Common myeloid progenitor, CD34-positive (primary cell): ENCODE measurements at regions not wholly inside any gene's neighbourhood (a gene's known extent, or its start where the extent isn't known, plus 50 kb on each side); places are given as distances from the start of the nearest gene placed in this dataset.

Experiments used
- CTCF ChIA-PET: fragments of 350-600 bp; sonication (Branson Sonifier 250); formaldehyde crosslinking; loops from one replicate; lab custom pipeline; 2021; ENCODE audit warnings: antibody characterized with exemption; lab: Charles Lee
- POLR2A ChIA-PET: fragments of 350-600 bp; sonication (Branson Sonifier 250); formaldehyde crosslinking; loops from one replicate; lab custom pipeline; 2021; ENCODE audit warnings: antibody characterized with exemption; lab: Charles Lee
- DNase-seq, 3 donors: peaks; one replicate each; pipeline versions ENCODE4 v3.0.0 to v3.0.0-alpha.2; 2013
- H3K27ac ChIP-seq, 2 experiments: 1 replicate in 1 of 2; 2 replicates in 1 of 2; pipeline ENCODE4 v1.7.0; 2013; ENCODE audit warnings: inconsistent platforms in 2 of 2, low read length in 2 of 2, mild to moderate bottlenecking in 2 of 2, low read depth in 1 of 2, moderate library complexity in 1 of 2; ENCODE audit not compliant: severe bottlenecking in 2 of 2, insufficient read depth in 1 of 2, poor library complexity in 1 of 2
- H3K27me3 ChIP-seq, 5 experiments: replicated peaks in 2 of 5; 1 replicate in 3 of 5; 2 replicates in 2 of 5; pipeline versions ENCODE4 v1.6.1 to v1.7.0; 2013; ENCODE audit warnings: low read length in 4 of 5, mild to moderate bottlenecking in 2 of 5, moderate library complexity in 2 of 5, inconsistent platforms in 1 of 5; ENCODE audit not compliant: insufficient read depth in 5 of 5, control insufficient read depth in 4 of 5
- H3K36me3 ChIP-seq, 4 experiments: 1 replicate in 2 of 4; 2 replicates in 2 of 4; pipeline versions ENCODE4 v1.6.1 to v1.7.0; 2013; ENCODE audit warnings: low read length in 3 of 4, control low read depth in 1 of 4, mild to moderate bottlenecking in 1 of 4; ENCODE audit not compliant: control insufficient read depth in 4 of 4, insufficient read depth in 4 of 4
- H3K4me1 ChIP-seq, 4 experiments: 1 replicate in 3 of 4; 2 replicates in 1 of 4; pipeline versions ENCODE4 v1.6.1 to v1.7.1; 2013; ENCODE audit warnings: low read length in 3 of 4, mild to moderate bottlenecking in 3 of 4, control low read depth in 1 of 4, inconsistent platforms in 1 of 4, moderate library complexity in 1 of 4; ENCODE audit not compliant: control insufficient read depth in 4 of 4, insufficient read depth in 4 of 4; ENCODE audit errors: control extremely low read depth in 1 of 4
- H3K4me3 ChIP-seq, 7 experiments: 1 replicate in 4 of 7; 2 replicates in 3 of 7; pipeline versions ENCODE4 v1.5.1 to v1.7.0; 2013; ENCODE audit warnings: mild to moderate bottlenecking in 7 of 7, low read length in 6 of 7, moderate library complexity in 6 of 7, inconsistent platforms in 2 of 7, low read depth in 2 of 7, control low read depth in 1 of 7; ENCODE audit not compliant: insufficient read depth in 4 of 7, control insufficient read depth in 1 of 7; ENCODE audit errors: extremely low read depth in 1 of 7
- H3K9me3 ChIP-seq, 5 experiments: 1 replicate in 4 of 5; 2 replicates in 1 of 5; pipeline versions ENCODE4 v1.6.1 to v1.7.1; 2013; ENCODE audit warnings: low read length in 4 of 5, mild to moderate bottlenecking in 2 of 5, inconsistent platforms in 1 of 5, low read depth in 1 of 5, moderate library complexity in 1 of 5; ENCODE audit not compliant: control insufficient read depth in 4 of 5, insufficient read depth in 2 of 5; ENCODE audit errors: control extremely low read depth in 1 of 5
- WGBS: methylation state at CpG from one replicate; pipeline ENCODE4 v1.1.5; 2013; ENCODE audit not compliant: insufficient coverage; 5-methylcytosine and 5-hydroxymethylcytosine counted together

DNA sequence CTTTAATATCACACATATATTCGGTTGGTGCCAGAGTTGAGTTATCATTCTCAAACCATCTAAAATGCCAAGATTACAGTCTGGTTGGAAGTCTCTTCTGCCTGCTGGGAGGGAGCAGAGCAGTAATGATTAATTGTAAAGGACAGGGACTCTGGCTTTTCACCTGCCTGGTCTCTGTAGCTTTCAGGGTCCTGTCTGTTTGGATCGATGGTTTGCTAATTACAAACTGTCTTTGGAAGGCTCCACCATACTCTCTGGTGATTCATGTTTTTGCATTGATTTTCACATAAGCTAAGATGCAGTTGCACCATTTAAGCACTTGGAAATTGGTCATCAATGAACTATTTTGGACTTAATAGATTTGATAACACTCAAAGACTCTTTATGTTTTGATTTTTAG lies 350.4 kb upstream of the SATB1 start:
- ChIA-PET POLR2A (no interaction called here), CTCF (interaction anchor here (0.6 kb wide), 1 partner anchor 12 kb away, joined by 3 read pairs; no protein-coding TSS in a partner anchor)
- Histone ChIP-seq H3K4me1 (no peaks in the 10 kb centered on the region), H3K4me3 (no peak overlapping the region), H3K9me3 (no peaks in the 10 kb centered on the region), H3K27me3 (no peaks in the 10 kb centered on the region), H3K27ac (no peak overlapping the region), H3K36me3 (no peaks in the 10 kb centered on the region)
- 100% methylated on average over 1 of the region's 2 CpGs for WGBS
- no peak for DNase-seq

DNA sequence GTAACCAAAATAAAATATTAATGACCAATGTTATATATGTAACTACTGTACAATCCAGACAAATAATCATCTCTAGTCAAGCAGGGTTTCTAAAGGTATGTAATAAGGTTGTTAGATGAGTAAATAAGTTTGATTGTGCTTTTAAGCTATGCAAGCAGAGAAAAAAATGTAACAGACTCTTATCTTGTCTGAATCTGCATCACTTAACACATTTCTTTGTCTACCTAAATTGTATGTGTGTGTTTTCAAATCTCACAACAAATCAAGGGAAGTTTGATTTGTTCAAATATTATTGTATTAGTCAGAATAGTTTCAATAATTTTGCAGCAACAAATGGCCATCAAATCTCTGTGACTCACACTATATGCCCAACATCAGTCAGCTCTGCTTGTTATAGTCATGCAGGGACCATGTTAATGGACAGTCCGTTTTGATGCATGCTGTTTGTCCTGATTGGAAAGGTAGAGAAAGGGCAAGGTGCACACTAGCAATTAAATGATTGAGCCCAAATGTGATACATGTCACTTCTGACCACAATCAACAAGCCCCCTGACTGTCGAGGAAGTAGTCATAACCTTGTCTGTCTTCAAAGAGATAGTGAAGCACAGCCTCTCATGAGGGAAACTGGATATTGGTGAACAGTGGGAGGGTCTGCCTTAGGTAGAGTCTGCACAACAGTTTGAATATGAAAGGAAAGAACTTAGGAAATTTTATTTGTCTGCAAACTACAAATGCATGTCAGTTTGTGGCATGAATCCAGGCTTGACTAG lies 349.4 kb upstream of the SATB1 start:
- Histone ChIP-seq H3K4me3 (no peak overlapping the region), H3K4me1 (no peaks in the 10 kb centered on the region), H3K27me3 (no peaks in the 10 kb centered on the region), H3K9me3 (no peaks in the 10 kb centered on the region), H3K36me3 (no peaks in the 10 kb centered on the region), H3K27ac (no peak overlapping the region)
- peak in 1 of 3 donors; percentile 8 for DNase-seq
- WGBS, result no CpG with 5 or more reads among the region's 2 CpGs
- CTCF ChIA-PET, result no interaction called here
- POLR2A ChIA-PET, result no interaction called here

DNA sequence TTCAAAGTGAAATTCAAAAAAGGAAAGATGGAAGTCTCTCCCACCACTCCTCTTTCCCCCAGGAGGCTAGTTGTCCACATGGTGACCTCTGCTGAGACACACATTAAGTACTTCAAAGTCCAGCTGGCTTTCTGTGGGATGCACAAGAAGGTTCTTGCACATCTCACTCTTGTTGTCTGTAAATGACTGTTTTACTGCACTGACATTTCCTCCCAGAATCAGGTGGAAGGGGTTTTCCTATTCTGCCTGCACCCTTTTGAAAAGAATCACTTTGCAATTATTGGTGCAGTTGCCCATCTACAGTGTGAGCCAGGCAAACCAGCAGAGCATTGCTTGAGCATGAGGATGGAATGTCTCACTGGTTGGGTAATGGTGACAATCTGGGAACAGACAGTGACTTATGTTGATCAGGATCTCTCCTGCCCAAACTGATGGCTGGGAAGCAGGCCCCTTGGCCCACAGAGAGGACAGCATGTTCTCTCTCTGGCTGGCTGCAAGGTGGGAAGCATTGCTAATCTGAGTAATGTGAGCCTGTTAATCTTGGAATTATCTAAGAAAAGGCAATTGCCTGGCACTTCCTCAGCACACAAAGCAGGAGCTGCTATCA lies 347.7 kb upstream of the SATB1 start:
- Histone ChIP-seq H3K27ac (no peak overlapping the region), H3K4me3 (no peak overlapping the region), H3K27me3 (no peaks in the 10 kb centered on the region), H3K9me3 (no peaks in the 10 kb centered on the region), H3K36me3 (no peaks in the 10 kb centered on the region), H3K4me1 (no peaks in the 10 kb centered on the region)
- POLR2A ChIA-PET, result no interaction called here
- no peak for DNase-seq
- CTCF ChIA-PET, result no interaction called here

DNA sequence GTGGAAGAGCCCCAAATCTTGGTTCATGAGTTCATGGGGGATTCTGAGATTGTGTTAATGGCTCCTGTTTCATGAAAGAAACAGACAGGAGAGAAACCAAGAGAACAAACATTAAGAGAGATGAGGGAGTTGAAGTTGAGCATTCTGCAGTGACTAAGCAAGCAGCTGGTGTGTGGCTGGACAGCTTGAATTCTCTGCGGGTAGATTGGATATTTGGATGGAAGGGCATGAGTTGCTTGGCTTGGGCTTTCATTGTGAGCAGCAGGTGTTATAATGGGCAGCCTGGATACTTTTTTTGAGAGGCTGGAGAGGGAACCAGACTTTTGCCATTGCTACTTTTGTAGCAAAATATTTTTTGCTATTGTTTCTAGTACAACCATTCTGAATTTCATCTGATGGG lies 346.8 kb upstream of the SATB1 start:
- no peaks in the 10 kb centered on the region for H3K36me3 ChIP-seq
- WGBS, result 100% methylated on average over 1 of the region's 1 CpG
- H3K4me1 ChIP-seq, result peaks cover 0 to 5% (median under 1%) of the 10 kb centered on the region in 4 experiments
- no peak overlapping the region for H3K4me3 ChIP-seq
- H3K27ac ChIP-seq, result no peak overlapping the region
- no peaks in the 10 kb centered on the region for H3K9me3 ChIP-seq
- H3K27me3 ChIP-seq, result no peaks in the 10 kb centered on the region
- no peak for DNase-seq
- CTCF ChIA-PET, result interaction anchor here (0.9 to 2.2 kb wide), 2 partner anchors 11 to 14 kb away, joined by 3 to 8 read pairs; no protein-coding TSS in a partner anchor
- POLR2A ChIA-PET, result no interaction called here

GRCh38 chr3:18770800-18771199 lies 345.7 kb upstream of the SATB1 start:
- CTCF ChIA-PET, result interaction anchor here (2.2 kb wide), 1 partner anchor 12 kb away, joined by 8 read pairs; no protein-coding TSS in a partner anchor
- Histone ChIP-seq H3K27me3 (no peaks in the 10 kb centered on the region), H3K36me3 (no peaks in the 10 kb centered on the region), H3K9me3 (no peaks in the 10 kb centered on the region), H3K4me1 (peaks cover 0 to 6% (median under 1%) of the 10 kb centered on the region in 4 experiments), H3K4me3 (no peak overlapping the region), H3K27ac (no peak overlapping the region)
- 50% methylated on average over 1 of the region's 2 CpGs for WGBS
- POLR2A ChIA-PET, result no interaction called here
- DNase-seq, result no peak

GRCh38 chr3:18767756-18768303 lies 342.7 kb upstream of the SATB1 start:
- no peak for DNase-seq
- ChIA-PET CTCF (interaction anchor here (1.0 to 1.2 kb wide), 2 partner anchors 50 to 885 kb away, joined by 3 read pairs; no protein-coding TSS in a partner anchor), POLR2A (no interaction called here)
- no peak overlapping the region for H3K4me3 ChIP-seq
- no peaks in the 10 kb centered on the region for H3K36me3 ChIP-seq
- peaks cover 0 to 6% (median under 1%) of the 10 kb centered on the region in 4 experiments for H3K4me1 ChIP-seq
- WGBS, result 91% methylated on average over 4 of the region's 6 CpGs
- no peaks in the 10 kb centered on the region for H3K9me3 ChIP-seq
- no peaks in the 10 kb centered on the region for H3K27me3 ChIP-seq
- no peak overlapping the region for H3K27ac ChIP-seq

DNA sequence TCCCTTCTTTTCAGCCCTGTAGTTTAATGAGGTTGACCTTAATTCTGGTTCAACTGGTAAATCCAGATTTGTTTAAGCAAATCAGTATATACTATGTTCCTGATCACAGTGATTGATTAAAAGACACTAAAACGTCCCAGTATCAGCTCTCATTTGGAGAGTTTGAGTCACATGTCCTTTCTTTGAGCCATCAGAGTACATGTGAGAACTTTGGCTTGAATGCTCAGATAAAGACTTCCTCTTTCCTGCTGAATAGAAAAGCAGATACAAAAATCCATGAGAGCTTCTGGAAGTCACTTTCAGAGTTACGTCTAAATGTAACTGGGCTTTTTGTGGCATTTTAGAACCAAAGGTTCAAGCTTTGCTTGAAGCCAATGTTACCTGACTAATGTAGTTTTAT lies 341.8 kb upstream of the SATB1 start:
- Histone ChIP-seq H3K9me3 (no peaks in the 10 kb centered on the region), H3K27me3 (no peaks in the 10 kb centered on the region), H3K27ac (no peak overlapping the region), H3K4me3 (no peak overlapping the region), H3K36me3 (no peaks in the 10 kb centered on the region), H3K4me1 (peaks cover 0 to 6% (median under 1%) of the 10 kb centered on the region in 4 experiments)
- DNase-seq, result peak in 2 of 3 donors; percentile 41 to 60
- 15% methylated on average over 2 of the region's 2 CpGs for WGBS
- POLR2A ChIA-PET, result no interaction called here
- CTCF ChIA-PET, result interaction anchor here (1.2 kb wide), 1 partner anchor 51 kb away, joined by 3 read pairs; no protein-coding TSS in a partner anchor
